Loucy (cell line): ENCODE measurements at regions not wholly inside any gene's neighbourhood (a gene's known extent, or its start where the extent isn't known, plus 50 kb on each side); places are given as distances from the start of the nearest gene placed in this dataset.

ENCODE experiments used
- H2AFZ ChIP-seq: fragments of 200-600 bp; sonication (generic); 2 replicates; pipeline ENCODE4 v1.6.0; 2016; ENCODE audit warnings: antibody characterized with exemption, mild to moderate bottlenecking, low read length, moderate library complexity
- H3F3A ChIP-seq: fragments of 200-600 bp; 2 replicates; pipeline ENCODE4 v1.6.0; 2016; ENCODE audit warnings: antibody characterized with exemption, low read depth, mild to moderate bottlenecking
- H3K27me3 ChIP-seq: fragments of 200-600 bp; sonication (generic); 2 replicates; pipeline ENCODE4 v1.6.1; 2014; ENCODE audit warnings: low read length, mild to moderate bottlenecking; ENCODE audit not compliant: insufficient read depth, poor library complexity, severe bottlenecking
- H3K36me3 ChIP-seq: fragments of 200-600 bp; sonication (generic); 2 replicates; pipeline ENCODE4 v1.6.1; 2016; ENCODE audit warnings: low read length; ENCODE audit not compliant: insufficient read depth
- H3K4me1 ChIP-seq: fragments of 200-600 bp; sonication (generic); 2 replicates; pipeline ENCODE4 v1.5.1; 2014; ENCODE audit warnings: low read length, mild to moderate bottlenecking; ENCODE audit not compliant: insufficient read depth, poor library complexity, severe bottlenecking
- H3K4me2 ChIP-seq: fragments of 200-600 bp; sonication (generic); 2 replicates; pipeline ENCODE4 v1.6.0; 2014; ENCODE audit warnings: antibody characterized with exemption, low read length, low read depth, mild to moderate bottlenecking; ENCODE audit not compliant: poor library complexity, severe bottlenecking
- H3K4me3 ChIP-seq: fragments of 200-600 bp; sonication (generic); 2 replicates; pipeline ENCODE4 v1.5.1; 2014; ENCODE audit warnings: low read length, mild to moderate bottlenecking, mixed read lengths; ENCODE audit not compliant: poor library complexity, severe bottlenecking
- H3K79me2 ChIP-seq: fragments of 200-600 bp; sonication (generic); 2 replicates; pipeline ENCODE4 v1.6.1; 2014; ENCODE audit warnings: low read length; ENCODE audit not compliant: insufficient read depth
- H3K9ac ChIP-seq: fragments of 200-600 bp; sonication (generic); 2 replicates; pipeline ENCODE4 v1.6.0; 2014; ENCODE audit warnings: mild to moderate bottlenecking, low read depth, low read length, moderate library complexity; ENCODE audit not compliant: poor library complexity, severe bottlenecking
- H3K9me2 ChIP-seq: fragments of 200-600 bp; sonication (generic); replicated peaks from 2 replicates; pipeline ENCODE4 v1.6.1; 2016; ENCODE audit warnings: low read depth, low read length, mixed read lengths
- H3K9me3 ChIP-seq: fragments of 200-600 bp; sonication (generic); 2 replicates; pipeline ENCODE4 v1.6.1; 2014; ENCODE audit warnings: mild to moderate bottlenecking, antibody characterized with exemption, low read length, low read depth; ENCODE audit not compliant: insufficient read depth
- H4K20me1 ChIP-seq: fragments of 200-600 bp; sonication (generic); 2 replicates; pipeline ENCODE4 v1.6.0; 2014; ENCODE audit warnings: antibody characterized with exemption, low read length, mild to moderate bottlenecking; ENCODE audit not compliant: insufficient read depth, poor library complexity, severe bottlenecking
- CTCF ChIP-seq: fragments of 200-600 bp; sonication (generic); conservative IDR thresholded peaks from 2 replicates; pipeline ENCODE4 v1.5.1; 2014; ENCODE audit warnings: mild to moderate bottlenecking, antibody characterized with exemption, low read length
- EZH2phosphoT487 ChIP-seq: fragments of 200-600 bp; IDR thresholded peaks from 2 replicates; pipeline ENCODE4 v1.6.1; 2018; ENCODE audit warnings: antibody characterized with exemption, mild to moderate bottlenecking, moderate library complexity, borderline replicate concordance

GRCh38 chr5:4911646-4912403, 228.3 kb upstream of the ADAMTS16 start:
- no peak for TF ChIP-seq EZH2phosphoT487
- no peak for TF ChIP-seq CTCF
- no peaks in the 10 kb centered on the region for H3K27me3 ChIP-seq
- no peaks in the 10 kb centered on the region for H3K79me2 ChIP-seq
- no peak overlapping the region for H3K4me3 ChIP-seq
- no peak overlapping the region for H3K4me2 ChIP-seq
- H3K9me2 ChIP-seq = no peaks in the 10 kb centered on the region
- H3K9ac ChIP-seq = no peak overlapping the region
- no peaks in the 10 kb centered on the region for H3K36me3 ChIP-seq
- H4K20me1 ChIP-seq = no peaks in the 10 kb centered on the region
- no peaks in the 10 kb centered on the region for H3K9me3 ChIP-seq
- H3K4me1 ChIP-seq = no peaks in the 10 kb centered on the region
- H2AFZ ChIP-seq = no peak overlapping the region
- no peaks in the 10 kb centered on the region for H3F3A ChIP-seq

GRCh38 chr5:4921929-4922328, 218.2 kb upstream of the ADAMTS16 start:
- H3K4me2 ChIP-seq = no peak overlapping the region
- H3K9me3 ChIP-seq = no peaks in the 10 kb centered on the region
- TF ChIP-seq EZH2phosphoT487 = no peak
- no peak for TF ChIP-seq CTCF
- H3K9me2 ChIP-seq = no peaks in the 10 kb centered on the region
- no peaks in the 10 kb centered on the region for H3K4me1 ChIP-seq
- no peaks in the 10 kb centered on the region for H3K36me3 ChIP-seq
- no peaks in the 10 kb centered on the region for H3F3A ChIP-seq
- H4K20me1 ChIP-seq = no peaks in the 10 kb centered on the region
- no peak overlapping the region for H3K4me3 ChIP-seq
- no peak overlapping the region for H2AFZ ChIP-seq
- H3K79me2 ChIP-seq = no peaks in the 10 kb centered on the region
- no peak overlapping the region for H3K9ac ChIP-seq
- no peaks in the 10 kb centered on the region for H3K27me3 ChIP-seq

GRCh38 chr5:4924577-4924976, 215.6 kb upstream of the ADAMTS16 start:
- TF ChIP-seq CTCF (no peak), EZH2phosphoT487 (no peak)
- H3K36me3 ChIP-seq = no peaks in the 10 kb centered on the region
- H3K4me1 ChIP-seq = no peaks in the 10 kb centered on the region
- H3K9me3 ChIP-seq = no peaks in the 10 kb centered on the region; the same call in 1 of the 2 replicates
- H3F3A ChIP-seq = no peaks in the 10 kb centered on the region
- H3K27me3 ChIP-seq = no peaks in the 10 kb centered on the region
- no peak overlapping the region for H3K9ac ChIP-seq
- no peak overlapping the region for H3K4me3 ChIP-seq
- H3K4me2 ChIP-seq = no peak overlapping the region
- H2AFZ ChIP-seq = no peak overlapping the region
- H3K9me2 ChIP-seq = no peaks in the 10 kb centered on the region
- H3K79me2 ChIP-seq = no peaks in the 10 kb centered on the region
- no peaks in the 10 kb centered on the region for H4K20me1 ChIP-seq
